Body of pancreas (tissue), 4 donors: ENCODE measurements at regions not wholly inside any gene's neighbourhood (a gene's known extent, or its start where the extent isn't known, plus 50 kb on each side); places are given as distances from the start of the nearest gene placed in this dataset.

ENCODE experiments used
- ATAC-seq: fragments of 150-250 bp; one replicate; pipeline ENCODE4 v1.9.1; 2016
- DNase-seq, 4 donors: peaks; one replicate each; pipeline ENCODE4 v3.0.0-alpha.2; 2019
- H3K27ac ChIP-seq, 4 donors: fragments of 200-600 bp; sonication (generic); 1 replicate in 3 of 4; 2 replicates in 1 of 4; pipeline versions ENCODE4 v1.5.1 to v1.6.1; 2016 to 2019; ENCODE audit warnings: mild to moderate bottlenecking in 1 of 4, mixed read lengths in 1 of 4, moderate library complexity in 1 of 4
- H3K27me3 ChIP-seq, 2 donors: fragments of 200-600 bp; sonication (generic); one replicate each; pipeline ENCODE4 v1.6.0; 2016; ENCODE audit warnings: mild to moderate bottlenecking in 1 of 2
- H3K36me3 ChIP-seq, 2 donors: fragments of 200-600 bp; sonication (generic); replicated peaks in 1 of 2; 2 replicates each; pipeline ENCODE4 v1.5.1; 2016; ENCODE audit warnings: low read depth in 2 of 2; ENCODE audit not compliant: insufficient read depth in 1 of 2
- H3K4me1 ChIP-seq: fragments of 200-600 bp; sonication (generic); one replicate; pipeline ENCODE4 v1.6.0; 2016
- H3K4me3 ChIP-seq, 2 donors: fragments of 200-600 bp; sonication (generic); 1 replicate in 1 of 2; 2 replicates in 1 of 2; pipeline ENCODE4 v1.5.1; 2016 to 2019
- H3K9me3 ChIP-seq, 3 donors: fragments of 200-600 bp; sonication (generic); 1 replicate in 2 of 3; 2 replicates in 1 of 3; pipeline ENCODE4 v1.5.1; 2016
- POLR2A ChIP-seq, 3 donors: fragments of 450-650 bp; IDR thresholded peaks; one replicate each; pipeline ENCODE4 v1.6.1; 2016; ENCODE audit warnings: antibody characterized with exemption in 3 of 3, mild to moderate bottlenecking in 2 of 3
- WGBS, 2 donors: methylation state at CpG; one replicate each; pipeline ENCODE4 v1.1.5; 2017; 5-methylcytosine and 5-hydroxymethylcytosine counted together
- intact Hi-C: fragments of 100-400 bp; cut with DNase I; formaldehyde crosslinking; loops from one replicate; pipeline ENCODE4 v1.15.1; 2023
- TF ChIP-seq, protein P1 (sequence below), 7 experiments: fragments of 450-650 bp in 4 of 7; fragments of 200-600 bp in 3 of 7; sonication (generic) in 3 of 7; IDR thresholded peaks; one replicate each; pipeline ENCODE4 v1.5.1; 2016 to 2019; ENCODE audit warnings: antibody characterized with exemption in 7 of 7

DNA sequence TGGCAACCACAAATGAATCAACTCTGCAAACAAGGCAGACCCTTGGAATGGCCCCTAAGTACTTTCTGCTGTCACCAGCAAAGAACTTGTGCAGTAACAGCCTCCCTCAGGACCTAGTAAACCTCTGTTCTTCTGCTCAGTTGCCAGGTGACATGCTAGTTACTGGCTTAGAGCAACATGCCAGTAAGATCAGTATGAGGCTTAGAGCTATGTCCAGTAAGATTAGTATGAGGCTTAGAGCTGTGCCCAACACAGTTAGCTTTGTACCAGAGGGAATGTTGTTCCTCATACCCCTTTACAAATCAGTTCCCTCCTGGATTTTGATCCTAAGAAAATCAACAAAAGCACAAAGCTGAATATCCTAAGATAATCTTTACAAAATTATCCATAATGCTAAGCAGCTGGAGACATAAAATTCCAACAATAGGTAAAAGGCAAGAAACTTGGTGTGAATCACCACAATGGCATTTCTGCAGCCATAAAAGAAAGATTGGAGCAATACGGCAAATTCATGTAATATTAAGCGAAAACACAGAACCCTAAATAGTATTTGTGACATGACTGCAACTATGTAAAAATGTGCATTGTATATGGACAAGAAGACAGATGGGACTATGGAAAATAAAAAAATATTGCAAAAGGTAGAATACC, 107.3 kb upstream of the LPP start:
- ATAC-seq (no peak), DNase-seq (no peak)
- no peak overlapping the region for H3K4me3 ChIP-seq
- no peak overlapping the region for H3K27ac ChIP-seq
- TF ChIP-seq, protein P1, sequence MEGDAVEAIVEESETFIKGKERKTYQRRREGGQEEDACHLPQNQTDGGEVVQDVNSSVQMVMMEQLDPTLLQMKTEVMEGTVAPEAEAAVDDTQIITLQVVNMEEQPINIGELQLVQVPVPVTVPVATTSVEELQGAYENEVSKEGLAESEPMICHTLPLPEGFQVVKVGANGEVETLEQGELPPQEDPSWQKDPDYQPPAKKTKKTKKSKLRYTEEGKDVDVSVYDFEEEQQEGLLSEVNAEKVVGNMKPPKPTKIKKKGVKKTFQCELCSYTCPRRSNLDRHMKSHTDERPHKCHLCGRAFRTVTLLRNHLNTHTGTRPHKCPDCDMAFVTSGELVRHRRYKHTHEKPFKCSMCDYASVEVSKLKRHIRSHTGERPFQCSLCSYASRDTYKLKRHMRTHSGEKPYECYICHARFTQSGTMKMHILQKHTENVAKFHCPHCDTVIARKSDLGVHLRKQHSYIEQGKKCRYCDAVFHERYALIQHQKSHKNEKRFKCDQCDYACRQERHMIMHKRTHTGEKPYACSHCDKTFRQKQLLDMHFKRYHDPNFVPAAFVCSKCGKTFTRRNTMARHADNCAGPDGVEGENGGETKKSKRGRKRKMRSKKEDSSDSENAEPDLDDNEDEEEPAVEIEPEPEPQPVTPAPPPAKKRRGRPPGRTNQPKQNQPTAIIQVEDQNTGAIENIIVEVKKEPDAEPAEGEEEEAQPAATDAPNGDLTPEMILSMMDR (IDR thresholded peaks at IDR 0.05) = no peak
- TF ChIP-seq POLR2A (IDR thresholded peaks at IDR 0.05) = no peak
- H3K36me3 ChIP-seq = no peaks in the 10 kb centered on the region
- no peaks in the 10 kb centered on the region for H3K9me3 ChIP-seq
- intact Hi-C loops = no loop called here
- no peaks in the 10 kb centered on the region for H3K27me3 ChIP-seq
- peaks cover 10% of the 10 kb centered on the region for H3K4me1 ChIP-seq
- WGBS, 2 donors = 88 to 97% methylated on average over 2 of the region's 2 CpGs

DNA sequence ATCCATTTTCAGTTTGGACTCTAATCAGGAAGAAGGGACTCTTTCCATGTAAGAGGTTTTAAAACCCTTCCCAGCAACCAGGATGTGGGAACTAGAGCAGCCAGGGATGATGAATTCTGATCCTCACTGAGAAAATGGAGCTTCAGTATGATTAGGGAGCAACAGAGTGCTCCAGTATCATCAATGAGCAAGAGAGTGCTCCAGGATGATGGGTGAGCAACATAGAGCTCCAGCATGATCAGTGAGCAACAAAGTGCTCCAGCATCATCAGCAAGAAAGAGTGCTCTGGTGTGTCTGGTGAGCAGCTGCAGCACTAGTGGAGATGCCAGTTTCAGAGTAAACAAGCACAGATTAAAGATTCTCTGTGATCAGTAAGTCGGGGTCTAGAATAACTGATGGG, 106.4 kb upstream of the LPP start:
- TF ChIP-seq POLR2A (IDR thresholded peaks at IDR 0.05) = no peak
- TF ChIP-seq, protein P1 (IDR thresholded peaks at IDR 0.05) = no peak
- ATAC-seq = no peak
- no peaks in the 10 kb centered on the region for H3K36me3 ChIP-seq

DNA sequence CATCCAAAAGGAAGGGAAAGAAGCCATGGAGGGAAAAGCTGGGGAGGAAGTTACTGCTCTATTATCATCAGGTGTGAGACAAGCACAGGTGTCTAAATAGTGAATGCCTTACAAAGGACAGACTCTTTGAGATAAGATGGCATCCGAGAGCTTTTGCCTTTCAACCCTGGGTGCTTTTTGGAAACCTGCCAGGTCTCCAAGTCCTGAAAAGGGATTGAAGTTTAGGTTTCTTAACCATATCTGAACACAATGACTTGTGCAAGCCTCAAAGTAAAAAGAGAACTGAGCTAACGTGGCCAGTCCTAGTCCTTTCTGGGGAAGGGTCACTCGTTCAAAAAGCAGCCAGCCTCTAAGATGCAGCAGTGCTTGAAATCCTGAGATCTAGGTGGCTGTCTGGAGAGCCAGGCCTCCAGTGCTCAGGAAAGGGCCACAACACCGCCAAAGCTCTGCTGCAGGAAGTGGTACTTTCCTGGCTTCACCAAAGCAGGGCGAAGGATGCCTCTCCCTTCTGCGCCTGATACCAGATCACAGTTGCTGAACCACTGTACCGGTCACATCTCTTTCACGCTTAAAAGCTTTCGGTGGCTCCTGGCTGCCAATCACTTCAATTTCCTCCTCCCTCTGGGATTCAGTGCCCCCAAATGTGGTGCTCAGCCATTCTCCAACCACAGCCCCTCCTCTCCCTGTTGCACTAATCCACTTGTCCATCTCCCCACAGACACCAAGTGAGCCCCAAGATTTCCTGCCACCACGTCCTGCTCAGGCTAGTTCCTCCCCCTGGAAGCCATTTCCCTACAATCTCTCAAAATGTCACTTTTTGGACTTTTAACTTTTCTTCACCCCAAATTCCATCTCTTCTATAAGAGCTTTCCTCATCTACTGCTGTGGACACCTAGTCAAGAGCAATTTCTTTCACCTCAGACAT, 104.1 kb upstream of the LPP start:
- H3K36me3 ChIP-seq = no peaks in the 10 kb centered on the region
- intact Hi-C loops = no loop called here
- ATAC-seq = no peak
- WGBS, 2 donors = 62 to 79% methylated on average over 10 of the region's 10 CpGs
- DNase-seq = peak in 1 of 4 donors; percentile 31
- H3K4me3 ChIP-seq = no peak overlapping the region
- no peak for TF ChIP-seq POLR2A (IDR thresholded peaks at IDR 0.05)
- TF ChIP-seq, protein P1 (IDR thresholded peaks at IDR 0.05) = no peak
- H3K27ac ChIP-seq = no peak overlapping the region
- H3K27me3 ChIP-seq = no peaks in the 10 kb centered on the region
- H3K4me1 ChIP-seq = peaks cover 27% of the 10 kb centered on the region
- no peaks in the 10 kb centered on the region for H3K9me3 ChIP-seq

More for the DNA sequence above, 106.4 kb upstream of the LPP start:
- WGBS, 2 donors = 76 to 88% methylated on average over 1 of the region's 1 CpG
- peaks cover 15% of the 10 kb centered on the region for H3K4me1 ChIP-seq
- DNase-seq = no peak
- no peaks in the 10 kb centered on the region for H3K9me3 ChIP-seq
- no peaks in the 10 kb centered on the region for H3K27me3 ChIP-seq
- no peak overlapping the region for H3K4me3 ChIP-seq
- H3K27ac ChIP-seq = no peak overlapping the region
- intact Hi-C loops = no loop called here

DNA sequence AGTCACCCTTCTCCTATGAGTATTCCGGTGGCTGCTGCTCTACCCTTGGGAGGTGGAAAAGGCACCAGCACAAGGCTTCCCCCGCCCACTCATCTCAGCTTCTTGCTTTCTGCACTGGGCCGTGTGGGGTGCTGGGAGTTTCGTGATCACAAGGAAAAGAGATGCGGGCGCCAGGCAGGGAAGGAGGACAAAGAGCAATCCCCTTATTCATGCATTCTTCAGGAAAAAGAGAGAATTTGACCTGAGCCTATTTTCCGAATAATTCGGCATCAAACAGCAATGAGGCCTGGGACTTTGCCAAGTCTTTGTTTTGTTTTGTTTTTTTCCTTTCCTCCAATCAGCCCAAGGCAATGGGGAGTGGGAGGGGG, 102.2 kb upstream of the LPP start:
- TF ChIP-seq POLR2A (IDR thresholded peaks at IDR 0.05) = no peak
- TF ChIP-seq, protein P1 (IDR thresholded peaks at IDR 0.05) = no peak
- 88 to 90% methylated on average over 8 of the region's 8 CpGs for WGBS, 2 donors
- peaks cover 44% of the 10 kb centered on the region for H3K4me1 ChIP-seq
- H3K4me3 ChIP-seq = no peak overlapping the region
- no peak for ATAC-seq
- H3K36me3 ChIP-seq = no peaks in the 10 kb centered on the region
- intact Hi-C loops = no loop called here
- H3K9me3 ChIP-seq = no peaks in the 10 kb centered on the region
- DNase-seq = no peak
- H3K27me3 ChIP-seq = no peaks in the 10 kb centered on the region
- no peak overlapping the region for H3K27ac ChIP-seq
